ENCODE measurements at regions not wholly inside any gene's neighbourhood (a gene's known extent, or its start where the extent isn't known, plus 50 kb on each side); places are given as distances from the start of the nearest gene placed in this dataset.

DNA sequence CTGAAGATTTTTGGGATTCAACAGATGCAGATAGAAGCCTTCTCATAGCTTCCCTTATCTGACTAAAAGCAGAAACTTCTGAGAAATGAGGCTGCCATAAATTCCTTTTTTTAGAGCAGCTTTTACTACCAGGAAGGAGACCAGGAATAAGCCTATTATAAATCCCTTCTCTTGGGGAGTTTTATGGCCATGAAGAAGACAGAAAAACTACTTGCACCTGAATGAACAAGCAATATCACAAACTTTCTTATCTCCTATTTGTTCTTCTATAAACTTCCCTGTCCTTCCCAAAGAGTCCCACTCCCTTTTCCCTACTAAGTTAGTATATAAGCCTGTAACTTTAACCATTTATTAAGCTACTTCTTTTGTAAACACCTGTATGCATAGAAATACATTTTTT is 603.1 kb downstream of the NSUN3 start:
- Histone ChIP-seq H3K36me3 (ENCODE audit: control insufficient read depth, insufficient read depth, low read length) (no peaks in the 10 kb centered on the region), H3K27me3 (replicated peaks; ENCODE audit: control insufficient read depth, insufficient read depth, low read length) (no peaks in the 10 kb centered on the region), H3K4me3 (replicated peaks; ENCODE audit: low read depth, low read length) (no peak overlapping the region)
- TF ChIP-seq CTCF (IDR thresholded peaks at IDR 0.05; ENCODE audit: insufficient read depth, low read length, poor library complexity, severe bottlenecking), result no peak
- DNase-seq (ENCODE audit: extremely low read depth, insufficient read length), result no peak

DNA sequence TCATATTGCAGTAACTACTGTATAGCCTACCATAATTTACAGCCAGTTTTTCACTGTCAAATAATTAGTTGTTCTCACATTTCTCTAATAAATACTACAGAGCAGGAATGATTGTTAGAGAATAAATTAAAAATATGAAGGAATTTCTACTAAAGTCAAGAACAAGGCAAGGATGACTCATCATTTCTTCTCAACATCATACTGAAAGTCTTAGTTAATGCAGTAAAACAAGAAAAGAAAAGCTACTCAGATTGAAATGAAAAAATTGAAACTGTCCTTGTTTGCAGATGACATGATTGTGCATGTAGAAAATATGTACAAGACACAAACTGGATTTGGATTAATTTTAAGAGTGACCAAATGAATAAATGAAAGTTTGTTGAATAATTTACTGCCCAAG is 608.2 kb downstream of the NSUN3 start:
- Histone ChIP-seq H3K4me3 (replicated peaks; ENCODE audit: low read depth, low read length) (no peak overlapping the region), H3K27me3 (replicated peaks; ENCODE audit: control insufficient read depth, insufficient read depth, low read length) (no peaks in the 10 kb centered on the region), H3K36me3 (ENCODE audit: control insufficient read depth, insufficient read depth, low read length) (no peaks in the 10 kb centered on the region)
- no peak for TF ChIP-seq CTCF (IDR thresholded peaks at IDR 0.05; ENCODE audit: insufficient read depth, low read length, poor library complexity, severe bottlenecking)
- no peak for DNase-seq (ENCODE audit: extremely low read depth, insufficient read length)

GRCh38 chr3:94673876-94674275 is 611.0 kb downstream of the NSUN3 start:
- Histone ChIP-seq H3K36me3 (ENCODE audit: control insufficient read depth, insufficient read depth, low read length) (no peaks in the 10 kb centered on the region), H3K4me3 (replicated peaks; ENCODE audit: low read depth, low read length) (no peak overlapping the region), H3K27me3 (replicated peaks; ENCODE audit: control insufficient read depth, insufficient read depth, low read length) (no peaks in the 10 kb centered on the region)
- TF ChIP-seq CTCF (IDR thresholded peaks at IDR 0.05; ENCODE audit: insufficient read depth, low read length, poor library complexity, severe bottlenecking), result no peak
- DNase-seq (ENCODE audit: extremely low read depth, insufficient read length), result no peak

- no peaks in the 10 kb centered on the region for H3K27me3 ChIP-seq (replicated peaks; ENCODE audit: control insufficient read depth, insufficient read depth, low read length)
- no peak for DNase-seq (ENCODE audit: extremely low read depth, insufficient read length)
- H3K4me3 ChIP-seq (replicated peaks; ENCODE audit: low read depth, low read length), result no peak overlapping the region
- no peaks in the 10 kb centered on the region for H3K36me3 ChIP-seq (ENCODE audit: control insufficient read depth, insufficient read depth, low read length)
- TF ChIP-seq CTCF (IDR thresholded peaks at IDR 0.05; ENCODE audit: insufficient read depth, low read length, poor library complexity, severe bottlenecking), result no peak
These were observed 623.3 kb downstream of the NSUN3 start for GRCh38 chr3:94686208-94686607.

GRCh38 chr3:94693997-94694640 is 631.3 kb downstream of the NSUN3 start:
- H3K27me3 ChIP-seq (replicated peaks; ENCODE audit: control insufficient read depth, insufficient read depth, low read length), result no peaks in the 10 kb centered on the region
- H3K4me3 ChIP-seq (replicated peaks; ENCODE audit: low read depth, low read length), result no peak overlapping the region
- no peaks in the 10 kb centered on the region for H3K36me3 ChIP-seq (ENCODE audit: control insufficient read depth, insufficient read depth, low read length)
- no peak for TF ChIP-seq CTCF (IDR thresholded peaks at IDR 0.05; ENCODE audit: insufficient read depth, low read length, poor library complexity, severe bottlenecking)
- no peak for DNase-seq (ENCODE audit: extremely low read depth, insufficient read length)

- Histone ChIP-seq H3K27me3 (replicated peaks; ENCODE audit: control insufficient read depth, insufficient read depth, low read length) (no peaks in the 10 kb centered on the region), H3K36me3 (ENCODE audit: control insufficient read depth, insufficient read depth, low read length) (no peaks in the 10 kb centered on the region), H3K4me3 (replicated peaks; ENCODE audit: low read depth, low read length) (no peak overlapping the region)
- DNase-seq (ENCODE audit: extremely low read depth, insufficient read length), result no peak
- no peak for TF ChIP-seq CTCF (IDR thresholded peaks at IDR 0.05; ENCODE audit: insufficient read depth, low read length, poor library complexity, severe bottlenecking)
These were observed 632.0 kb downstream of the NSUN3 start for GRCh38 chr3:94694894-94695293.
